ENCODE measurements at regions not wholly inside any gene's neighbourhood (a gene's known extent, or its start where the extent isn't known, plus 50 kb on each side); places are given as distances from the start of the nearest gene placed in this dataset.
A peak's percentile ranks its signal among the peaks of the same experiment; 100 is the strongest.

DNA sequence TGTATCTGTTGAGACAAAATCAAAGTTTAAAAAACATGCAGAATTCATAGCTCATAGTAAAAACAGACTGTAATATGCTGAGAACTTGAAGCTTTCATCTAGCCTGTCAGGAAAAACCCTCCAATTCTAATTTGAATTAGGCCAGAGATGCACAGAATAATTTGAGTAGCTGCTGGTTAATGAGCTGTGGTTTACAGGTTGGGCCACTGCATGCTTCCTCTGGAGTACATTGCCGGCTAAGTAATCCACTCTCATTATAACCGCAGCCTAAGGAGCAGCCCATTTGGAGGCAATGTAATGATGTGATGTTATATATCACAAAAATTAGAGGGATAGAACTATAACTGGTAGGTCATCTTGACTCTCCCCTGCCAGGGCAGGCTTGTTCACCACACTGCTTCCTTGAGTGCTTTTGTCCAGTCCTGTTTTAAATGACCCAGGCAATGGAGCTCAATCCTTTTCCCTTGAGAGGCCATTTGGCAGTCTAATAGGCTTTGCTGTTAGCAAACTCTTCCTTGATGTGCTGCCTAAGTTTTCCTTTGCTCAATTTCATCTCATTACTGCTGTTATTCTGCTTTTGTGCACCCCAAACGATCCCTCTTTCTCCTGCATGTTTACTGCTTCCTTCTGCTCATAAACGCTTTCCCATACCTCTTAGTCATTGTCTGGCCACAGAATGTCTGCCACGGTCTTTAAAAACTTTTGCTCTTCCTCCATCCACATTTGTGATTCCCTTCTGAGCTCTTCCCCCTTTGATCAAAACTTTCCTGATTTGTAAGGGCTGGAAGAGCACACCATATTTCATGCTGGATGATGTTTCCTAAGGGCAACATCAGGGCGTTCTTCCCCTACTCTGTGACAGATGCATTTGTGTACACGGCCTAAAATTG, 230.9 kb downstream of the C4orf33 start:
- no peak overlapping the region for H3K27ac ChIP-seq (ENCODE audit: low read length)
- 52% methylated on average over 3 of the region's 7 CpGs for WGBS (ENCODE audit: insufficient coverage, low lambda C conversion rate)
- H3K4me1 ChIP-seq (ENCODE audit: control insufficient read depth, insufficient read depth, low read length) = no peaks in the 10 kb centered on the region
- H3K4me3 ChIP-seq (ENCODE audit: low read length) = no peak overlapping the region
- H3K27me3 ChIP-seq (ENCODE audit: control insufficient read depth, insufficient read depth, low read length) = peaks cover 4% of the 10 kb centered on the region
- peak in 1 of 2 donors; percentile 3 for DNase-seq
- H3K9me3 ChIP-seq (ENCODE audit: control insufficient read depth, low read depth, low read length) = no peaks in the 10 kb centered on the region
- no peaks in the 10 kb centered on the region for H3K36me3 ChIP-seq (ENCODE audit: control insufficient read depth, insufficient read depth, low read length)

DNA sequence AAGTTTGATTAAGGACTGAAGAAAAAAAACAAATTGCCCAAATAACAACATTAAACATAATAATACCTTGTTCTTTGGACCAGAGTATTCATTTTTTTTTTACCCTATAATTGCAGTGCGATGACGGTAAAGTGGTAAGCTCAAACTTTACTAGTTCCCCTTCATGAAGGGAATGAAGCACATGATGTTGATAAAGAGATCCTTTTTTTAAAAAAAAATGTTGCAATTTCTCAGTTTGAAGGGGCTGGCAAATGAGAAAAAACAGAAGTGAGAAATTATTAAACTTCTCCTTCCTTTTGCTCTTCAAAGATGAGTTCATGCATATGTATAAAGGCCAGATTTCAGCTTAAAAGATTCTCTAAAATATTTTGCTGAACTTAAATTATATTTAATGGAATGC, 231.7 kb downstream of the C4orf33 start:
- WGBS (ENCODE audit: insufficient coverage, low lambda C conversion rate) = 95% methylated on average over 2 of the region's 2 CpGs
- Histone ChIP-seq H3K27ac (ENCODE audit: low read length) (no peak overlapping the region), H3K27me3 (ENCODE audit: control insufficient read depth, insufficient read depth, low read length) (peaks cover 4% of the 10 kb centered on the region), H3K9me3 (ENCODE audit: control insufficient read depth, low read depth, low read length) (no peaks in the 10 kb centered on the region), H3K36me3 (ENCODE audit: control insufficient read depth, insufficient read depth, low read length) (no peaks in the 10 kb centered on the region), H3K4me1 (ENCODE audit: control insufficient read depth, insufficient read depth, low read length) (no peaks in the 10 kb centered on the region), H3K4me3 (ENCODE audit: low read length) (no peak overlapping the region)
- no peak for DNase-seq

DNA sequence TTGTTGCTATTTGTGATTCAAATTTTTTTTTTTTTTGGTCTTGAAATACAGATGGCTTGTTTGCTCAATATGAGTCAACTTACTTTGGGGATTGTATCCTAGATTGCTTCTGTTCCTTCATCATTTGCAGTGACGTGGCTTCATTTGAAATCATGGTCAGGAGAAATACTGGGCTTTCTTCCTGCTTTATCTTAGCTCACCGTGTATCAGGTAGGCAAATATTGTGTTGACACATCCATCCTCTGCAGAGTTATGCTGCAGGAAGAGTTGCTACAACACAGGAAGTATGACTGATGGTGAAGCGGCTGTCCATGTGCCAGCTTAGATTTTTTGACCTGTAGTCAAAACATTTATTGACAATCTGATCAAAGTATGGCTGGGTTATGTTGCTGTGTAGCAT, 232.2 kb downstream of the C4orf33 start:
- H3K9me3 ChIP-seq (ENCODE audit: control insufficient read depth, low read depth, low read length) = no peaks in the 10 kb centered on the region
- H3K36me3 ChIP-seq (ENCODE audit: control insufficient read depth, insufficient read depth, low read length) = no peaks in the 10 kb centered on the region
- H3K4me1 ChIP-seq (ENCODE audit: control insufficient read depth, insufficient read depth, low read length) = no peaks in the 10 kb centered on the region
- H3K4me3 ChIP-seq (ENCODE audit: low read length) = no peak overlapping the region
- H3K27ac ChIP-seq (ENCODE audit: low read length) = no peak overlapping the region
- DNase-seq = no peak
- H3K27me3 ChIP-seq (ENCODE audit: control insufficient read depth, insufficient read depth, low read length) = peaks cover 2% of the 10 kb centered on the region
- no CpG with 5 or more reads among the region's 3 CpGs for WGBS (ENCODE audit: insufficient coverage, low lambda C conversion rate)

DNA sequence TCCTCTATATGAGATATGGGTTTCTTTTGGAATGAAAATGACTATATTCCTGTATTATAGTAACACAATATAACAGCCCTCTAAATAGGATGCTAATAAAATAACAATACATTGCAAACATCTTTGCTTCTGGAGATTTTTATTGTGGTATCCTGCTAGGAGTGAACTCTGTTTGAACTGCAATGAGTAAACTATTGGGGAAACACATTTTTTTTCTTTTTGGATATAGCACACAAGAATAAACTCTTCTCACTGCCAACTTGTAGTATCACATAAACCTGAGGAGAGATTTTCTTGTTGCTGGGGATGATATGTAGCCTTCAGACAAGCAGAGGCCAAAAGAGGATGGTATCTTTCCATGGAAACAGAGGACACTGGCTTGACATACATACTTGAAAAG, 238.2 kb downstream of the C4orf33 start:
- no peak overlapping the region for H3K4me3 ChIP-seq (ENCODE audit: low read length)
- H3K9me3 ChIP-seq (ENCODE audit: control insufficient read depth, low read depth, low read length) = no peaks in the 10 kb centered on the region
- no peaks in the 10 kb centered on the region for H3K27me3 ChIP-seq (ENCODE audit: control insufficient read depth, insufficient read depth, low read length)
- H3K4me1 ChIP-seq (ENCODE audit: control insufficient read depth, insufficient read depth, low read length) = no peaks in the 10 kb centered on the region
- H3K27ac ChIP-seq (ENCODE audit: low read length) = no peak overlapping the region
- DNase-seq = no peak
- no peaks in the 10 kb centered on the region for H3K36me3 ChIP-seq (ENCODE audit: control insufficient read depth, insufficient read depth, low read length)

DNA sequence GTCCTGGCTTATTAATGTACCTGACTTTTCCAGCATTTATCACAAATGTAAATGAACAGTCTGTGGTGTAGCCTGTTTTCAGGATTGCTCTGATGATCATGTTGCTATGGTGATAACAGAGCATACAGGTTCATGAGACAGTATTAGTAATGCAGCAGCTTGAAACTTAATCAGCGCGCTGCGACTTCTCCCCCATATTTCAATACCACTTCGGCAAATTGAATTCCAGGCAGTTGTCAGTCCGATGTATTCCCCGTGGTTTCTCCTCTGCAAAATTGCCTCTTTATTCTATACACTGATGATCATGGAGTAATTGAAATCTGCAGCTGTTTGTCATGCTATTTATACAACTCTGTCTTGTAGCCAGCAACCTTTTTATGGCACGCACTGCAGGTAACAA, 239.3 kb downstream of the C4orf33 start:
- Histone ChIP-seq H3K4me1 (ENCODE audit: control insufficient read depth, insufficient read depth, low read length) (no peaks in the 10 kb centered on the region), H3K27me3 (ENCODE audit: control insufficient read depth, insufficient read depth, low read length) (no peaks in the 10 kb centered on the region), H3K9me3 (ENCODE audit: control insufficient read depth, low read depth, low read length) (no peaks in the 10 kb centered on the region), H3K27ac (ENCODE audit: low read length) (no peak overlapping the region), H3K4me3 (ENCODE audit: low read length) (no peak overlapping the region), H3K36me3 (ENCODE audit: control insufficient read depth, insufficient read depth, low read length) (no peaks in the 10 kb centered on the region)
- WGBS (ENCODE audit: insufficient coverage, low lambda C conversion rate) = 50% methylated on average over 2 of the region's 7 CpGs
- DNase-seq = no peak

DNA sequence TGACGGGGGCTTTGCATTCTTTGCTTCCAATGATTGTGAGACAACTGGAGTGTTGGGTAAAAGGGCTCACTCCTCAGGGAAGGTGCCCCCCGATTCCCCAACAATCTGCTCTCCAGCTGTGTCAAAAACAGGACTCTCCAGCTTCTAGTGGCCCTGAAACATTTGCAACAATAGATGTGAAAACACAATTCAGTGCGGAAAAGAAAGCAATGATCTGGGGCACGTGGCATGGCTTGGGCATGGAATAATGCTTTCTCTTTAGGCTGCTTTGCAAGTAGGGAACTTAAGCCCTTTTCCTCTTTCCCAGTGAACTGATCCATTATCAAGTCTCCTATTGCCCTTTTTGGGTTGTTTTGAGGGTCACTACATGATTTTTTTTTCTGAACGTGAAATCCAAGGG, 239.9 kb downstream of the C4orf33 start:
- Histone ChIP-seq H3K27me3 (ENCODE audit: control insufficient read depth, insufficient read depth, low read length) (no peaks in the 10 kb centered on the region), H3K36me3 (ENCODE audit: control insufficient read depth, insufficient read depth, low read length) (no peaks in the 10 kb centered on the region), H3K4me1 (ENCODE audit: control insufficient read depth, insufficient read depth, low read length) (no peaks in the 10 kb centered on the region), H3K27ac (ENCODE audit: low read length) (no peak overlapping the region), H3K9me3 (ENCODE audit: control insufficient read depth, low read depth, low read length) (no peaks in the 10 kb centered on the region), H3K4me3 (ENCODE audit: low read length) (no peak overlapping the region)
- no CpG with 5 or more reads among the region's 5 CpGs for WGBS (ENCODE audit: insufficient coverage, low lambda C conversion rate)
- no peak for DNase-seq

DNA sequence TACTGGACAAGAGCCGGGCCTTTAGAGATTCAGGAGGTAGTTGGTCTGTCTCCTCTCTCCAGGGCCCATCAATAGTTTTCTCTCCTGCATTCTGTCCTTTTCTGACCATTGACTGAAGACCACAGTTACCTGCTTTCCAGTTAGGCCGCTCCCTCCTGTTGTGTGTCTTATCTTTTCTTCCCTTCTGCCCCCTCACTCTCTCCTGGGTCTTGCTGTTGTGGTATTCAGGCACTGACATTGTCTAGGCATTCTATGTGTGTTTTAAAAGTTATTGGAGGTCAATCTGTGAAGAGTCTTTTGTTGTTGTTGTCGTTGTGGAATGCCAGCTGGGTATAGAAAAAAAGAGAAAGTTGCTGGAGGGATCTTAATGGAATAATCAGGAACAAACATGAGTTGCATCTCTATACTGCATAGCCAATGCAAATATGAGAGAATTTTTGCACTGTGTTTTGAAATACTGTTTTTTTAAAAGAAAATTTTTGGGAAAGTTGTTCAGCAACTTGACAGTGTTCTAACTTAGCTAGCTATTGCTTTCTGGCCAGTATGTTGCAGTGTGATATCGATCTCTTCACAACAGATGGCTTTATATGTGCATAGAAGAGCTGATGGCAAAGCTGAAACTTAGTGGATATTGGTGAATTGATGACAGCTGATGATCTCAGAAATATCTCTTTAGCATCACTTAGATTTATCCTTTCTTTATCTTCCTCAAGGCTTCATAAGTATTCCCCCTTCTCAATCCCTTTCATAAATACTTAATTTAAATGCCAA, 240.7 kb downstream of the C4orf33 start:
- Histone ChIP-seq H3K36me3 (ENCODE audit: control insufficient read depth, insufficient read depth, low read length) (no peaks in the 10 kb centered on the region), H3K27me3 (ENCODE audit: control insufficient read depth, insufficient read depth, low read length) (no peaks in the 10 kb centered on the region), H3K27ac (ENCODE audit: low read length) (no peak overlapping the region), H3K4me1 (ENCODE audit: control insufficient read depth, insufficient read depth, low read length) (no peaks in the 10 kb centered on the region), H3K9me3 (ENCODE audit: control insufficient read depth, low read depth, low read length) (no peaks in the 10 kb centered on the region), H3K4me3 (ENCODE audit: low read length) (no peak overlapping the region)
- no peak for DNase-seq
- 75% methylated on average over 1 of the region's 4 CpGs for WGBS (ENCODE audit: insufficient coverage, low lambda C conversion rate)

DNA sequence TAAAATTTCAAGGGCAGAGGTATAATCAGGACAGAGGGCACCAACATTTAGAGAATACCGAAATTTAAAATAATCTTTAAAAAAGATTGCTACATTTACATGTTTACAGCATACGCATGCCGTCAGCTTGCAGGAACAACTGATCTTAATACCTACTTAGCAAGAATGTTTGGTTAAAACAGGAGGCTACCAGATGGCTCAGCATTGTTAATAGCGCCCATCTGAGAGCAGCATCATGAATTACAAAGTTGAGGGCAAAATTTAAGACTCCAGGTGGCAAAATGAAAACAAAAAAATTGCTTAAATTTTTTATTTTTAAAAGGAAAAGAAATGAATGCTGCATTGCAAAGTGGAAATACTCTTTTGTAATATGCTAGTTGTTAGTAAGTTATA, 241.3 kb downstream of the C4orf33 start:
- 86% methylated on average over 1 of the region's 4 CpGs for WGBS (ENCODE audit: insufficient coverage, low lambda C conversion rate)
- Histone ChIP-seq H3K27ac (ENCODE audit: low read length) (no peak overlapping the region), H3K4me1 (ENCODE audit: control insufficient read depth, insufficient read depth, low read length) (no peaks in the 10 kb centered on the region), H3K27me3 (ENCODE audit: control insufficient read depth, insufficient read depth, low read length) (no peaks in the 10 kb centered on the region), H3K36me3 (ENCODE audit: control insufficient read depth, insufficient read depth, low read length) (no peaks in the 10 kb centered on the region), H3K4me3 (ENCODE audit: low read length) (no peak overlapping the region), H3K9me3 (ENCODE audit: control insufficient read depth, low read depth, low read length) (no peaks in the 10 kb centered on the region)
- no peak for DNase-seq

DNA sequence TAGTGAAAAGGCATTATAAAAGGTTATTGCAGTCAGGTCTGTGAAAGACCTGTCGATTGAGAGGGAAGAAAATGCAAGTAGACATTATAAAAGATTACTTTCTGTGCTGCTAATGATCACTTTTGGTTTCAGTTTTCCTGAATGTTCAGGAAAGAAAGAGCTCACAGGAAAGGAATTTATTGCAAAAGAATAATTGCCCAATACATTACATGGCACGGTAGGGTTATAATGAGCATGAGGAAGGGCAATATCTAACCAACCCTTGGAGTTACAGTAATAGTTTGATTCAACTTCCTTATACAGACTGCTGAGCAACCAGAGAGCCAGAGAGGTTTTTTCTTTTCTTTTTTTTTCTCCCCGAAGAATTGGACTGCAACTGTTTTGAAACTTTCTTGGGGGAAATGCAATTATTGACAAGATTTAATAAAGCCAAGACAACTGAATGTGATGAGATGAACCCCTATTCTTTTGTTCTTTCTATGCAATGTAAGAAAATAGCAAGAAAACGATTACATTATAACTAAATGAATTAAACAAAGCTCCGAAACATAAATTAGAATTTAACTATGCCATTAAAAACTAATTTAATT, 247.0 kb downstream of the C4orf33 start:
- peak overlapping the region; percentile 72 for H3K27ac ChIP-seq (ENCODE audit: low read length)
- H3K4me1 ChIP-seq (ENCODE audit: control insufficient read depth, insufficient read depth, low read length) = peaks cover 5% of the 10 kb centered on the region
- no peaks in the 10 kb centered on the region for H3K9me3 ChIP-seq (ENCODE audit: control insufficient read depth, low read depth, low read length)
- no peaks in the 10 kb centered on the region for H3K36me3 ChIP-seq (ENCODE audit: control insufficient read depth, insufficient read depth, low read length)
- WGBS (ENCODE audit: insufficient coverage, low lambda C conversion rate) = 51% methylated on average over 5 of the region's 5 CpGs
- H3K27me3 ChIP-seq (ENCODE audit: control insufficient read depth, insufficient read depth, low read length) = no peaks in the 10 kb centered on the region
- H3K4me3 ChIP-seq (ENCODE audit: low read length) = no peak overlapping the region
- peak; percentile 81 to 95 for DNase-seq

DNA sequence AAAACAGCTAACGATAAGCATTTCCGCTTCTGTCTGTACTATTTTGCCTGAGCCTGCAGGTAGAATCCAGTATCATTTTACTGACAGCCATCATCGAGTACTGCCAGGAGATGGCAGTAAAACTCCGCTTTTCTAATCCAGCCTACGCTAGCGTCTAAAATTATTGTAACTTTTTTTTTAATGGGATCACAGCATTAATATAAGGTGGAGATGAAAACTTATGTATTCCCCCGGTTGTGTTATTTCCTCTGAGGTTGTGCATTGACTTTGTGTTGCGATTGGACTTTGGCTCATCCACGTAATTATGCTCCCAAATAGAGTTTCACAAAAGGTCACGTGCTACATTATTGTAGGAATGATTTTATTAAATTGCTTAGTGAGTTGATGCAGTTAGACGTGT, 248.1 kb downstream of the C4orf33 start:
- 45% methylated on average over 2 of the region's 11 CpGs for WGBS (ENCODE audit: insufficient coverage, low lambda C conversion rate)

More for the DNA sequence above, 248.1 kb downstream of the C4orf33 start:
- Histone ChIP-seq H3K4me3 (ENCODE audit: low read length) (no peak overlapping the region), H3K9me3 (ENCODE audit: control insufficient read depth, low read depth, low read length) (no peaks in the 10 kb centered on the region), H3K4me1 (ENCODE audit: control insufficient read depth, insufficient read depth, low read length) (peaks cover 5% of the 10 kb centered on the region), H3K27ac (ENCODE audit: low read length) (no peak overlapping the region), H3K36me3 (ENCODE audit: control insufficient read depth, insufficient read depth, low read length) (no peaks in the 10 kb centered on the region), H3K27me3 (ENCODE audit: control insufficient read depth, insufficient read depth, low read length) (no peaks in the 10 kb centered on the region)
- DNase-seq = peak in 1 of 2 donors; percentile 37
